ENCODE measurements at regions not wholly inside any gene's neighbourhood (a gene's known extent, or its start where the extent isn't known, plus 50 kb on each side); places are given as distances from the start of the nearest gene placed in this dataset.

GRCh38 chr12:19042221-19042620 is 87.3 kb upstream of the PLEKHA5 start:
- Histone ChIP-seq H3K4me1 (ENCODE audit: control insufficient read depth, insufficient read depth, low read length, poor library complexity, severe bottlenecking) (peaks cover 6% of the 10 kb centered on the region), H3K27ac (ENCODE audit: low read depth, low read length, severe bottlenecking) (no peak overlapping the region)
- WGBS, 2 experiments (ENCODE audit: insufficient coverage in 2 of 2): 100% methylated on average over 1 of the region's 3 CpGs

GRCh38 chr12:19044430-19044829 is 85.1 kb upstream of the PLEKHA5 start:
- Histone ChIP-seq H3K9me3 (ENCODE audit: control insufficient read depth, low read length) (no peaks in the 10 kb centered on the region), H3K4me3 (ENCODE audit: extremely low read depth, insufficient read depth, low read length, poor library complexity, severe bottlenecking) (no peak overlapping the region), H3K36me3 (ENCODE audit: control insufficient read depth, insufficient read depth, low read length) (no peaks in the 10 kb centered on the region), H3K27ac (ENCODE audit: low read depth, low read length, severe bottlenecking) (no peak overlapping the region), H3K4me1 (ENCODE audit: control insufficient read depth, insufficient read depth, low read length, poor library complexity, severe bottlenecking) (peaks cover 5% of the 10 kb centered on the region)
- 50% methylated on average over 2 of the region's 3 CpGs; no CpG with 5 or more reads in 1 of the 2 experiments for WGBS, 2 experiments (ENCODE audit: insufficient coverage in 2 of 2)

More at GRCh38 chr12:19042221-19042620, 87.3 kb upstream of the PLEKHA5 start:
- H3K4me3 ChIP-seq (ENCODE audit: extremely low read depth, insufficient read depth, low read length, poor library complexity, severe bottlenecking): no peak overlapping the region
- no peaks in the 10 kb centered on the region for H3K9me3 ChIP-seq (ENCODE audit: control insufficient read depth, low read length)
- no peaks in the 10 kb centered on the region for H3K36me3 ChIP-seq (ENCODE audit: control insufficient read depth, insufficient read depth, low read length)

- no peaks in the 10 kb centered on the region for H3K9me3 ChIP-seq (ENCODE audit: control insufficient read depth, low read length)
- peaks cover 3% of the 10 kb centered on the region for H3K4me1 ChIP-seq (ENCODE audit: control insufficient read depth, insufficient read depth, low read length, poor library complexity, severe bottlenecking)
- H3K36me3 ChIP-seq (ENCODE audit: control insufficient read depth, insufficient read depth, low read length): no peaks in the 10 kb centered on the region
- WGBS, 2 experiments (ENCODE audit: insufficient coverage in 2 of 2): 81 to 94% methylated on average over 2 to 3 of the region's 4 CpGs
- no peak overlapping the region for H3K27ac ChIP-seq (ENCODE audit: low read depth, low read length, severe bottlenecking)
- no peak overlapping the region for H3K4me3 ChIP-seq (ENCODE audit: extremely low read depth, insufficient read depth, low read length, poor library complexity, severe bottlenecking)
Observed at GRCh38 chr12:19044891-19045290, 84.6 kb upstream of the PLEKHA5 start.

- H3K27ac ChIP-seq (ENCODE audit: low read depth, low read length, severe bottlenecking): peak overlapping the region; percentile 19
- no peaks in the 10 kb centered on the region for H3K9me3 ChIP-seq (ENCODE audit: control insufficient read depth, low read length)
- no peaks in the 10 kb centered on the region for H3K36me3 ChIP-seq (ENCODE audit: control insufficient read depth, insufficient read depth, low read length)
- H3K4me3 ChIP-seq (ENCODE audit: extremely low read depth, insufficient read depth, low read length, poor library complexity, severe bottlenecking): no peak overlapping the region
- peaks cover 3% of the 10 kb centered on the region for H3K4me1 ChIP-seq (ENCODE audit: control insufficient read depth, insufficient read depth, low read length, poor library complexity, severe bottlenecking)
- WGBS, 2 experiments (ENCODE audit: insufficient coverage in 2 of 2): 100% methylated on average over 1 of the region's 2 CpGs; no CpG with 5 or more reads in 1 of the 2 experiments
Observed at GRCh38 chr12:19045426-19045825, 84.1 kb upstream of the PLEKHA5 start.

- Histone ChIP-seq H3K27ac (ENCODE audit: low read depth, low read length, severe bottlenecking) (no peak overlapping the region), H3K36me3 (ENCODE audit: control insufficient read depth, insufficient read depth, low read length) (no peaks in the 10 kb centered on the region), H3K4me1 (ENCODE audit: control insufficient read depth, insufficient read depth, low read length, poor library complexity, severe bottlenecking) (peaks cover 3% of the 10 kb centered on the region), H3K9me3 (ENCODE audit: control insufficient read depth, low read length) (no peaks in the 10 kb centered on the region), H3K4me3 (ENCODE audit: extremely low read depth, insufficient read depth, low read length, poor library complexity, severe bottlenecking) (no peak overlapping the region)
- no CpG with 5 or more reads among the region's 3 CpGs for WGBS, 2 experiments (ENCODE audit: insufficient coverage in 2 of 2)
Observed at GRCh38 chr12:19048943-19049342, 80.6 kb upstream of the PLEKHA5 start.

- Histone ChIP-seq H3K4me1 (ENCODE audit: control insufficient read depth, insufficient read depth, low read length, poor library complexity, severe bottlenecking) (no peaks in the 10 kb centered on the region), H3K27ac (ENCODE audit: low read depth, low read length, severe bottlenecking) (no peak overlapping the region), H3K4me3 (ENCODE audit: extremely low read depth, insufficient read depth, low read length, poor library complexity, severe bottlenecking) (no peak overlapping the region), H3K9me3 (ENCODE audit: control insufficient read depth, low read length) (no peaks in the 10 kb centered on the region), H3K36me3 (ENCODE audit: control insufficient read depth, insufficient read depth, low read length) (no peaks in the 10 kb centered on the region)
- WGBS, 2 experiments (ENCODE audit: insufficient coverage in 2 of 2): 80 to 100% methylated on average over 1 of the region's 2 CpGs
Observed at GRCh38 chr12:19052689-19053088, 76.8 kb upstream of the PLEKHA5 start.

- H3K27ac ChIP-seq (ENCODE audit: low read depth, low read length, severe bottlenecking): no peak overlapping the region
- H3K4me3 ChIP-seq (ENCODE audit: extremely low read depth, insufficient read depth, low read length, poor library complexity, severe bottlenecking): no peak overlapping the region
- no peaks in the 10 kb centered on the region for H3K4me1 ChIP-seq (ENCODE audit: control insufficient read depth, insufficient read depth, low read length, poor library complexity, severe bottlenecking)
- 83% methylated on average over 1 of the region's 1 CpG; no CpG with 5 or more reads in 1 of the 2 experiments for WGBS, 2 experiments (ENCODE audit: insufficient coverage in 2 of 2)
- H3K9me3 ChIP-seq (ENCODE audit: control insufficient read depth, low read length): no peaks in the 10 kb centered on the region
- no peaks in the 10 kb centered on the region for H3K36me3 ChIP-seq (ENCODE audit: control insufficient read depth, insufficient read depth, low read length)
Observed at GRCh38 chr12:19053218-19053617, 76.3 kb upstream of the PLEKHA5 start.

- Histone ChIP-seq H3K27ac (ENCODE audit: low read depth, low read length, severe bottlenecking) (no peak overlapping the region), H3K36me3 (ENCODE audit: control insufficient read depth, insufficient read depth, low read length) (no peaks in the 10 kb centered on the region), H3K9me3 (ENCODE audit: control insufficient read depth, low read length) (no peaks in the 10 kb centered on the region), H3K4me1 (ENCODE audit: control insufficient read depth, insufficient read depth, low read length, poor library complexity, severe bottlenecking) (no peaks in the 10 kb centered on the region), H3K4me3 (ENCODE audit: extremely low read depth, insufficient read depth, low read length, poor library complexity, severe bottlenecking) (no peak overlapping the region)
- no CpG with 5 or more reads among the region's 1 CpG for WGBS, 2 experiments (ENCODE audit: insufficient coverage in 2 of 2)
Observed at GRCh38 chr12:19054035-19054434, 75.5 kb upstream of the PLEKHA5 start.

GRCh38 chr12:19055589-19055988 is 73.9 kb upstream of the PLEKHA5 start:
- Histone ChIP-seq H3K4me1 (ENCODE audit: control insufficient read depth, insufficient read depth, low read length, poor library complexity, severe bottlenecking) (no peaks in the 10 kb centered on the region), H3K4me3 (ENCODE audit: extremely low read depth, insufficient read depth, low read length, poor library complexity, severe bottlenecking) (no peak overlapping the region), H3K27ac (ENCODE audit: low read depth, low read length, severe bottlenecking) (no peak overlapping the region), H3K9me3 (ENCODE audit: control insufficient read depth, low read length) (no peaks in the 10 kb centered on the region), H3K36me3 (ENCODE audit: control insufficient read depth, insufficient read depth, low read length) (no peaks in the 10 kb centered on the region)
- WGBS, 2 experiments (ENCODE audit: insufficient coverage in 2 of 2): 93 to 95% methylated on average over 3 of the region's 4 CpGs

- Histone ChIP-seq H3K9me3 (ENCODE audit: control insufficient read depth, low read length) (no peaks in the 10 kb centered on the region), H3K27ac (ENCODE audit: low read depth, low read length, severe bottlenecking) (no peak overlapping the region), H3K4me1 (ENCODE audit: control insufficient read depth, insufficient read depth, low read length, poor library complexity, severe bottlenecking) (no peaks in the 10 kb centered on the region), H3K4me3 (ENCODE audit: extremely low read depth, insufficient read depth, low read length, poor library complexity, severe bottlenecking) (no peak overlapping the region), H3K36me3 (ENCODE audit: control insufficient read depth, insufficient read depth, low read length) (no peaks in the 10 kb centered on the region)
- WGBS, 2 experiments (ENCODE audit: insufficient coverage in 2 of 2): 35 to 58% methylated on average over 3 to 4 of the region's 5 CpGs
Observed at GRCh38 chr12:19058235-19059021, 71.1 kb upstream of the PLEKHA5 start.

GRCh38 chr12:19064713-19065112 is 64.8 kb upstream of the PLEKHA5 start:
- Histone ChIP-seq H3K36me3 (ENCODE audit: control insufficient read depth, insufficient read depth, low read length) (no peaks in the 10 kb centered on the region), H3K4me3 (ENCODE audit: extremely low read depth, insufficient read depth, low read length, poor library complexity, severe bottlenecking) (no peak overlapping the region), H3K4me1 (ENCODE audit: control insufficient read depth, insufficient read depth, low read length, poor library complexity, severe bottlenecking) (peaks cover 4% of the 10 kb centered on the region), H3K27ac (ENCODE audit: low read depth, low read length, severe bottlenecking) (no peak overlapping the region), H3K9me3 (ENCODE audit: control insufficient read depth, low read length) (no peaks in the 10 kb centered on the region)
- WGBS, 2 experiments (ENCODE audit: insufficient coverage in 2 of 2): 33 to 50% methylated on average over 1 to 2 of the region's 2 CpGs
